GM12865 (cell line): ENCODE measurements at regions not wholly inside any gene's neighbourhood (a gene's known extent, or its start where the extent isn't known, plus 50 kb on each side); places are given as distances from the start of the nearest gene placed in this dataset.

Experiments used
- DNase-seq: peaks from one replicate; pipeline ENCODE4 v3.0.0; 2010; ENCODE audit warnings: low read depth
- H3K4me3 ChIP-seq: 2 replicates; pipeline ENCODE4 v1.5.1; 2011; ENCODE audit warnings: mild to moderate bottlenecking, low read depth, low read length, control low read depth
- CTCF ChIP-seq: IDR thresholded peaks from 2 replicates; pipeline ENCODE4 v1.5.1; 2011; ENCODE audit warnings: low read length, control low read depth, low read depth, inconsistent platforms; ENCODE audit not compliant: insufficient read depth; ENCODE audit errors: missing control alignments

GRCh38 chr7:10588084-10588483 is 385.6 kb upstream of the PHF14 start:
- TF ChIP-seq CTCF, result no peak
- no peak overlapping the region for H3K4me3 ChIP-seq
- DNase-seq, result no peak

- no peak overlapping the region for H3K4me3 ChIP-seq
- no peak for DNase-seq
- TF ChIP-seq CTCF, result no peak
Observed at GRCh38 chr7:10592604-10593003, 381.1 kb upstream of the PHF14 start.

- no peak for TF ChIP-seq CTCF
- no peak for DNase-seq
- H3K4me3 ChIP-seq, result no peak overlapping the region
Observed at GRCh38 chr7:10593080-10593479, 380.6 kb upstream of the PHF14 start.

- TF ChIP-seq CTCF, result no peak
Observed at GRCh38 chr7:10596827-10597226, 376.8 kb upstream of the PHF14 start.

GRCh38 chr7:10604128-10604527 is 369.5 kb upstream of the PHF14 start:
- TF ChIP-seq CTCF, result no peak
- H3K4me3 ChIP-seq, result no peak overlapping the region
- no peak for DNase-seq

More at GRCh38 chr7:10596827-10597226, 376.8 kb upstream of the PHF14 start:
- no peak for DNase-seq
- H3K4me3 ChIP-seq, result no peak overlapping the region

GRCh38 chr7:10612950-10613349 is 360.7 kb upstream of the PHF14 start:
- no peak for TF ChIP-seq CTCF

GRCh38 chr7:10618953-10619352 is 354.7 kb upstream of the PHF14 start:
- H3K4me3 ChIP-seq, result no peak overlapping the region
- DNase-seq, result no peak
- TF ChIP-seq CTCF, result no peak

More at GRCh38 chr7:10612950-10613349, 360.7 kb upstream of the PHF14 start:
- no peak overlapping the region for H3K4me3 ChIP-seq
- no peak for DNase-seq
